ENCODE measurements at regions not wholly inside any gene's neighbourhood (a gene's known extent, or its start where the extent isn't known, plus 50 kb on each side); places are given as distances from the start of the nearest gene placed in this dataset.
"Not testable (repeated sequence)": the region's sequence is repeated elsewhere in the genome, so short reads cannot be mapped to it uniquely, and the experiment has no call there.

GRCh38 chr4:141356321-141356962, 135.7 kb downstream of the ZNF330 start:
- no peak overlapping the region for H3K4me3 ChIP-seq (ENCODE audit: low read depth, poor library complexity, severe bottlenecking)
- no peak for TF ChIP-seq CTCF (IDR thresholded peaks at IDR 0.05)
- no peak for TF ChIP-seq POLR2A (IDR thresholded peaks at IDR 0.05)
- WGBS, 2 donors: 81 to 87% methylated on average over 1 of the region's 1 CpG
- DNase-seq (ENCODE audit: low spot score in 2 of 2): no peak
- intact Hi-C loops (cut with DNase I; ENCODE audit: low total_unique reads): no loop called here

GRCh38 chr4:141356963-141357335, 136.3 kb downstream of the ZNF330 start:
- no peak for DNase-seq (ENCODE audit: low spot score in 2 of 2)
- no peak for TF ChIP-seq POLR2A (IDR thresholded peaks at IDR 0.05)
- TF ChIP-seq CTCF (IDR thresholded peaks at IDR 0.05): no peak
- intact Hi-C loops (cut with DNase I; ENCODE audit: low total_unique reads): no loop called here
- no peak overlapping the region for H3K4me3 ChIP-seq (ENCODE audit: low read depth, poor library complexity, severe bottlenecking)

GRCh38 chr4:141368241-141368640, 147.5 kb downstream of the ZNF330 start:
- H3K4me3 ChIP-seq (ENCODE audit: low read depth, poor library complexity, severe bottlenecking); DNase-seq (ENCODE audit: low spot score in 2 of 2); intact Hi-C loops (cut with DNase I; ENCODE audit: low total_unique reads): not testable (repeated sequence)
- 97 to 100% methylated on average over 3 of the region's 3 CpGs for WGBS, 2 donors

GRCh38 chr4:141371206-141371605, 150.5 kb downstream of the ZNF330 start:
- DNase-seq (ENCODE audit: low spot score in 2 of 2): no peak
- H3K4me3 ChIP-seq (ENCODE audit: low read depth, poor library complexity, severe bottlenecking): no peak overlapping the region
- intact Hi-C loops (cut with DNase I; ENCODE audit: low total_unique reads): no loop called here
- no peak for TF ChIP-seq CTCF (IDR thresholded peaks at IDR 0.05)
- TF ChIP-seq POLR2A (IDR thresholded peaks at IDR 0.05): no peak
- 48 to 61% methylated on average over 3 of the region's 3 CpGs for WGBS, 2 donors

- DNase-seq (ENCODE audit: low spot score in 2 of 2): no peak
- H3K4me3 ChIP-seq (ENCODE audit: low read depth, poor library complexity, severe bottlenecking): no peak overlapping the region
- TF ChIP-seq POLR2A (IDR thresholded peaks at IDR 0.05): no peak
- no peak for TF ChIP-seq CTCF (IDR thresholded peaks at IDR 0.05)
- intact Hi-C loops (cut with DNase I; ENCODE audit: low total_unique reads): no loop called here
- WGBS, 2 donors: 51 to 57% methylated on average over 2 of the region's 2 CpGs
Observed at GRCh38 chr4:141375855-141376254, 155.2 kb downstream of the ZNF330 start.

GRCh38 chr4:141376769-141377168, 156.1 kb downstream of the ZNF330 start:
- intact Hi-C loops (cut with DNase I; ENCODE audit: low total_unique reads): no loop called here
- no peak for DNase-seq (ENCODE audit: low spot score in 2 of 2)
- TF ChIP-seq CTCF (IDR thresholded peaks at IDR 0.05) (no peak), POLR2A (IDR thresholded peaks at IDR 0.05) (no peak)
- no peak overlapping the region for H3K4me3 ChIP-seq (ENCODE audit: low read depth, poor library complexity, severe bottlenecking)
- WGBS, 2 donors: 94 to 95% methylated on average over 2 of the region's 2 CpGs
